A549 (cell line): ENCODE measurements at regions not wholly inside any gene's neighbourhood (a gene's known extent, or its start where the extent isn't known, plus 50 kb on each side); places are given as distances from the start of the nearest gene placed in this dataset.

Source experiments
- ATAC-seq, 2 experiments: fragments of 200-7000 bp in 1 of 2; fragments of >200 bp in 1 of 2; cut with Nextera tagmentation in 1 of 2; cut with Tn5 transposase in 1 of 2; 3 replicates each; pipeline versions ENCODE4 v1.8.0 to v1.9.1; 2018 to 2020; ENCODE audit warnings: mild to moderate bottlenecking in 1 of 2, moderate library complexity in 1 of 2
- CTCF ChIA-PET: fragments of 300-600 bp; sonication (Branson Sonifier 250); formaldehyde crosslinking; extraction: SDS; loops from one replicate; lab custom pipeline; 2021; ENCODE audit warnings: antibody characterized with exemption, inconsistent platforms; lab: Yijun Ruan, JAX
- POLR2A ChIA-PET: fragments of 350-600 bp; formaldehyde crosslinking; extraction: SDS; loops from one replicate; lab custom pipeline; 2021; ENCODE audit warnings: antibody characterized with exemption, inconsistent platforms; lab: Yijun Ruan, JAX
- DNase-seq, 2 experiments: peaks; one replicate each; pipeline versions ENCODE4 v3.0.0 to v3.0.0-alpha.2; 2011 to 2016; ENCODE audit warnings: low read depth in 1 of 2, low spot score in 1 of 2
- FAIRE-seq: peaks from 2 replicates; lab custom pipeline; 2011; peaks lifted over from hg19 to GRCh38; lab: Jason Lieb, UNC
- H3K27ac ChIP-seq, 2 experiments: fragments of >200 bp; sonication (Bioruptor Twin); formaldehyde crosslinking; 3 replicates each; pipeline ENCODE4 v1.5.1; 2016 to 2017
- H3K4me1 ChIP-seq: fragments of >200 bp; sonication (Bioruptor Twin); formaldehyde crosslinking; 3 replicates; pipeline ENCODE4 v1.6.1; 2016
- H3K4me2 ChIP-seq: fragments of >200 bp; sonication (Bioruptor Twin); formaldehyde crosslinking; 3 replicates; pipeline ENCODE4 v1.6.1; 2016
- H3K4me3 ChIP-seq: fragments of >200 bp; sonication (Bioruptor Twin); formaldehyde crosslinking; 3 replicates; pipeline ENCODE4 v1.5.1; 2016
- H3K9me3 ChIP-seq: fragments of >200 bp; sonication (Bioruptor Twin); formaldehyde crosslinking; 3 replicates; pipeline ENCODE4 v1.6.1; 2016
- BHLHE40 ChIP-seq: IDR thresholded peaks from 2 replicates; pipeline ENCODE4 v1.6.1; 2012; ENCODE audit warnings: low read depth, low read length, inconsistent platforms
- CBX2 ChIP-seq: fragments of 200-600 bp; sonication (generic); IDR thresholded peaks from 2 replicates; pipeline ENCODE4 v1.6.1; 2016; ENCODE audit warnings: low read depth, mild to moderate bottlenecking, borderline replicate concordance
- CHD2 ChIP-seq: fragments of 150-350 bp; IDR thresholded peaks from 2 replicates; pipeline ENCODE4 v1.6.1; 2014; ENCODE audit warnings: low read length; ENCODE audit not compliant: partially characterized antibody
- E2F6 ChIP-seq: IDR thresholded peaks from 2 replicates; pipeline ENCODE4 v1.6.1; 2012; ENCODE audit warnings: low read depth, borderline replicate concordance
- EHF ChIP-seq: fragments of 250-450 bp; sonication (Bioruptor Pico); IDR thresholded peaks from 2 replicates; pipeline ENCODE4 v1.5.0; 2020; ENCODE audit warnings: mild to moderate bottlenecking
- ESRRA ChIP-seq: fragments of 150-350 bp; IDR thresholded peaks from 2 replicates; pipeline ENCODE4 v1.6.1; 2014; ENCODE audit warnings: mild to moderate bottlenecking, low read length, borderline replicate concordance
- FOSB ChIP-seq: fragments of 250-450 bp; sonication (Bioruptor Pico); IDR thresholded peaks from 2 replicates; pipeline ENCODE4 v1.5.0; 2020; ENCODE audit warnings: mild to moderate bottlenecking, moderate library complexity
- FOXS1 ChIP-seq: fragments of 250-450 bp; sonication (Bioruptor Pico); IDR thresholded peaks from 2 replicates; pipeline ENCODE4 v1.5.0; 2020; ENCODE audit warnings: mild to moderate bottlenecking, moderate library complexity
- HOXA7 ChIP-seq: fragments of 250-450 bp; sonication (Bioruptor Pico); IDR thresholded peaks from 2 replicates; pipeline ENCODE4 v1.5.0; 2020; ENCODE audit warnings: mild to moderate bottlenecking, moderate library complexity
- HOXB13 ChIP-seq: fragments of 250-450 bp; sonication (Bioruptor Pico); IDR thresholded peaks from 2 replicates; pipeline ENCODE4 v1.5.0; 2020; ENCODE audit warnings: low read depth, mild to moderate bottlenecking, moderate library complexity
- HOXB5 ChIP-seq: fragments of 250-450 bp; sonication (Bioruptor Pico); IDR thresholded peaks from 2 replicates; pipeline ENCODE4 v1.5.0; 2020; ENCODE audit warnings: mild to moderate bottlenecking, moderate library complexity
- MAFK ChIP-seq: fragments of 450-650 bp; IDR thresholded peaks from 2 replicates; pipeline ENCODE4 v1.6.1; 2014; ENCODE audit not compliant: partially characterized antibody
- NFE2L2 ChIP-seq: fragments of 150-350 bp; conservative IDR thresholded peaks from 2 replicates; pipeline ENCODE4 v1.6.1; 2014; ENCODE audit warnings: low read length
- NPAS2 ChIP-seq: fragments of 250-450 bp; sonication (Bioruptor Pico); IDR thresholded peaks from 2 replicates; pipeline ENCODE4 v1.8.0; 2022; ENCODE audit warnings: mild to moderate bottlenecking, moderate library complexity, borderline replicate concordance
- NR3C1 ChIP-seq: fragments of >200 bp; sonication (Bioruptor Twin); formaldehyde crosslinking; IDR thresholded peaks from 3 replicates; pipeline ENCODE4 v1.6.1; 2017
- POLR2A ChIP-seq: IDR thresholded peaks from 2 replicates; pipeline ENCODE4 v1.6.1; 2012; ENCODE audit warnings: mild to moderate bottlenecking, low read length
- RAD21 ChIP-seq, 2 experiments: fragments of >200 bp in 1 of 2; sonication (Bioruptor Twin) in 1 of 2; formaldehyde crosslinking in 1 of 2; IDR thresholded peaks in 1 of 2; conservative IDR thresholded peaks in 1 of 2; 2 replicates in 1 of 2; 3 replicates in 1 of 2; pipeline ENCODE4 v1.6.1; 2012 to 2018; ENCODE audit warnings: inconsistent platforms in 1 of 2
- RARB ChIP-seq: fragments of 250-450 bp; sonication (Bioruptor Pico); IDR thresholded peaks from 2 replicates; pipeline ENCODE4 v1.8.0; 2021; ENCODE audit warnings: mild to moderate bottlenecking, moderate library complexity
- REST ChIP-seq: fragments of 200-600 bp; sonication (generic); IDR thresholded peaks from 2 replicates; pipeline ENCODE4 v1.6.1; 2016; ENCODE audit warnings: antibody characterized with exemption, mild to moderate bottlenecking, moderate library complexity
- RFX5 ChIP-seq: fragments of 450-650 bp; IDR thresholded peaks from 2 replicates; pipeline ENCODE4 v1.7.1; 2014; ENCODE audit warnings: antibody characterized with exemption, mild to moderate bottlenecking, moderate library complexity
- SMC3 ChIP-seq: fragments of >200 bp; sonication (Bioruptor Twin); formaldehyde crosslinking; IDR thresholded peaks from 3 replicates; pipeline ENCODE4 v1.6.1; 2018; ENCODE audit warnings: inconsistent platforms
- SREBF2 ChIP-seq: fragments of 450-650 bp; IDR thresholded peaks from 2 replicates; pipeline ENCODE4 v1.6.1; 2014; ENCODE audit warnings: mild to moderate bottlenecking, moderate library complexity
- ZC3H11A ChIP-seq: fragments of 450-650 bp; IDR thresholded peaks from 2 replicates; pipeline ENCODE4 v1.6.1; 2014; ENCODE audit warnings: antibody characterized with exemption, mild to moderate bottlenecking
- ZFP36 ChIP-seq: fragments of 450-650 bp; IDR thresholded peaks from 2 replicates; pipeline ENCODE4 v1.6.1; 2014; ENCODE audit warnings: borderline replicate concordance; ENCODE audit not compliant: partially characterized antibody
- ZNF302 ChIP-seq: fragments of 250-450 bp; sonication (Bioruptor Pico); IDR thresholded peaks from 2 replicates; pipeline ENCODE4 v1.9.0; 2021; ENCODE audit warnings: inconsistent platforms, mild to moderate bottlenecking, moderate library complexity
- ZSCAN20 ChIP-seq: fragments of 250-450 bp; sonication (Bioruptor Pico); IDR thresholded peaks from 2 replicates; pipeline ENCODE4 v1.8.0; 2022; ENCODE audit warnings: mild to moderate bottlenecking, moderate library complexity
- WGBS: methylation state at CpG from one replicate; pipeline ENCODE4 v1.1.6; 2017; ENCODE audit errors: missing lambda C conversion rate; 5-methylcytosine and 5-hydroxymethylcytosine counted together

GRCh38 chr2:168401048-168401556, 55.0 kb upstream of the CERS6 start:
- TF ChIP-seq ESRRA = no peak
- no peak for TF ChIP-seq ZC3H11A
- no peak for TF ChIP-seq HOXB5 (CRISPR knock-in tag)
- no peak for TF ChIP-seq MAFK
- no peak for TF ChIP-seq FOSB (CRISPR knock-in tag)
- TF ChIP-seq ZSCAN20 (CRISPR knock-in tag) = no peak
- TF ChIP-seq NPAS2 (CRISPR knock-in tag) = no peak
- no peak for TF ChIP-seq POLR2A
- no peak for TF ChIP-seq EHF (CRISPR knock-in tag)
- no peak overlapping the region for H3K4me3 ChIP-seq
- POLR2A ChIA-PET = no interaction called here
- CTCF ChIA-PET = no interaction called here
- 7% methylated on average over 3 of the region's 4 CpGs for WGBS
- DNase-seq (no peak), FAIRE-seq (no peak), ATAC-seq (no peak; a peak in 1 of 6 replicates)
- no peaks in the 10 kb centered on the region; the same call in 2 of the 3 replicates for H3K9me3 ChIP-seq
- H3K4me1 ChIP-seq = no peaks in the 10 kb centered on the region
- H3K4me2 ChIP-seq = no peak overlapping the region
- H3K27ac ChIP-seq = no peak overlapping the region

DNA sequence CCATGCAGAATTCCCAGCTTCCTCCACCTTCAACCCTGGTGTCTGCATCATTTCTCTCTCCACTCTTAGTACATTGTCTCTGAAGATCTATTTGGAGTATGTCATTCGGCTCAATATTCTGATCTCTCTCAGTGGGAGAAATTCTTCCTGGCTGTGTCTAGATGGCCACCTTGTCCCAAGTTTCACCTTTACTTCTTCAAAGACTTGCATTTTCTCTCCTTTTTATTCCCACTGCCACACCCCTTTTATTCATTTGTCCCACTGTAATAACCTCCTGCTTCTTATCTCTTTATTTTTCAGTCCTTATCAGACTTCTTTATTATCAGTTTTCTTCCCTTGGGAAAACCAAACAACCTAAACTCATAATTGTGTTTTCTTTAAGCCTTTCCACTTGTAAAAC, 54.3 kb upstream of the CERS6 start:
- FAIRE-seq (no peak), DNase-seq (no peak), ATAC-seq (no peak)
- WGBS = 52% methylated on average over 1 of the region's 1 CpG
- Histone ChIP-seq H3K4me2 (no peak overlapping the region), H3K9me3 (no peaks in the 10 kb centered on the region; the same call in 2 of the 3 replicates), H3K4me1 (no peaks in the 10 kb centered on the region), H3K27ac (no peak overlapping the region), H3K4me3 (no peak overlapping the region)
- TF ChIP-seq CHD2 (no peak), HOXA7 (CRISPR knock-in tag) (no peak), SMC3 (no peak), RFX5 (no peak), E2F6 (no peak), RAD21 (conservative IDR thresholded peaks at IDR 0.05 in 1 of 2, IDR thresholded peaks at IDR 0.05 in 1 of 2) (no peak), SREBF2 (no peak), HOXB13 (CRISPR knock-in tag) (no peak), NFE2L2 (no peak)
- ChIA-PET POLR2A (no interaction called here), CTCF (no interaction called here)

DNA sequence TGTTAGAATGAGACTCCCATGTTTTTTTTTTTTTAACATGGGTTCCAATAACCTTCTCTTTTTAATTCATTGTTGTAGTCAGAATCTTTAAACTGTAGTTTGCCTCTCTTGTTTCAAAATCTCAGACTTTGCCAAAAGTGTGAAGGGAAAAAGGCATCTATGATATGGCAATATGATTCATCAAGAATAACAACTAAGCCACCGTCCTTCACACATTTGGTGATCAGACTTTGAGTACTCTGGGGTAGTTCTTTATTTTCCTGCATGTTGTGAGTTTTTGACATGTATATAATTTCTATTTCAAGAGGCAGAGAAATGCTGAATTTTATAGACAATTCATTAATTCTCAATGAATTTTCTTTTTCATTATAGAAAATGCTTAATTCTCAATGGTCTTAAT, 53.5 kb upstream of the CERS6 start:
- no peak overlapping the region for H3K27ac ChIP-seq
- TF ChIP-seq ZFP36 = no peak
- TF ChIP-seq NPAS2 (CRISPR knock-in tag) = no peak
- TF ChIP-seq RARB = no peak
- no peak for TF ChIP-seq ZNF302
- TF ChIP-seq NR3C1 = no peak
- no peak for TF ChIP-seq FOSB (CRISPR knock-in tag)
- TF ChIP-seq CBX2 = no peak
- TF ChIP-seq BHLHE40 = no peak
- TF ChIP-seq REST = no peak
- TF ChIP-seq FOXS1 = no peak
- no peaks in the 10 kb centered on the region for H3K4me1 ChIP-seq
- no peak overlapping the region for H3K4me2 ChIP-seq
- POLR2A ChIA-PET = no interaction called here
- H3K4me3 ChIP-seq = no peak overlapping the region
- 65% methylated on average over 1 of the region's 1 CpG for WGBS
- CTCF ChIA-PET = interaction anchor here (1.0 kb wide), 1 partner anchor 364 kb away, joined by 3 read pairs; no protein-coding TSS in a partner anchor
- ATAC-seq (no peak), FAIRE-seq (no peak), DNase-seq (no peak)
- no peaks in the 10 kb centered on the region; the same call in 2 of the 3 replicates for H3K9me3 ChIP-seq
